CD4-positive, alpha-beta T cell treated with Interferon alpha-2 for 1 hour (primary cell): ENCODE measurements at regions not wholly inside any gene's neighbourhood (a gene's known extent, or its start where the extent isn't known, plus 50 kb on each side); places are given as distances from the start of the nearest gene placed in this dataset.
"Not testable (repeated sequence)": the region's sequence is repeated elsewhere in the genome, so short reads cannot be mapped to it uniquely, and the experiment has no call there.

Experiments used
- DNase-seq, 2 donors: peaks; one replicate each; pipeline ENCODE4 v3.0.0-alpha.2; 2020 to 2022

GRCh38 chr3:72269475-72269874 lies 484.5 kb upstream of the PROK2 start:
- DNase-seq = no peak

- DNase-seq = not testable (repeated sequence)
Measured at GRCh38 chr3:72266921-72267524, 482.1 kb upstream of the PROK2 start.

- DNase-seq = no peak
Measured at GRCh38 chr3:72266016-72266370, 481.0 kb upstream of the PROK2 start.

GRCh38 chr3:72265256-72266015 lies 480.5 kb upstream of the PROK2 start:
- no peak for DNase-seq

GRCh38 chr3:72263223-72263990 lies 478.5 kb upstream of the PROK2 start:
- no peak for DNase-seq

GRCh38 chr3:72262736-72263135 lies 477.8 kb upstream of the PROK2 start:
- DNase-seq = no peak

- no peak for DNase-seq
Measured at GRCh38 chr3:72261566-72262564, 476.9 kb upstream of the PROK2 start.

GRCh38 chr3:72260588-72260910 lies 475.6 kb upstream of the PROK2 start:
- no peak for DNase-seq

- no peak for DNase-seq
Measured at GRCh38 chr3:72259755-72260587, 475.0 kb upstream of the PROK2 start.

- DNase-seq = peak in 1 of 2 donors; percentile 3
Measured at GRCh38 chr3:72258361-72259141, 473.6 kb upstream of the PROK2 start.

- DNase-seq = no peak
Measured at GRCh38 chr3:72257738-72258137, 472.8 kb upstream of the PROK2 start.

GRCh38 chr3:72257203-72257602 lies 472.3 kb upstream of the PROK2 start:
- DNase-seq = no peak

- DNase-seq = no peak
Measured at GRCh38 chr3:72256716-72257115, 471.8 kb upstream of the PROK2 start.

- peak; percentile 31 to 34 for DNase-seq
Measured at GRCh38 chr3:72255791-72256559, 471.0 kb upstream of the PROK2 start.

GRCh38 chr3:72255191-72255590 lies 470.2 kb upstream of the PROK2 start:
- DNase-seq = no peak

- DNase-seq = no peak
Measured at GRCh38 chr3:72254483-72254882, 469.5 kb upstream of the PROK2 start.

GRCh38 chr3:72250725-72251124 lies 465.8 kb upstream of the PROK2 start:
- no peak for DNase-seq

GRCh38 chr3:72248869-72249268 lies 463.9 kb upstream of the PROK2 start:
- no peak for DNase-seq

GRCh38 chr3:72248389-72248761 lies 463.4 kb upstream of the PROK2 start:
- no peak for DNase-seq

GRCh38 chr3:72247645-72248388 lies 462.9 kb upstream of the PROK2 start:
- no peak for DNase-seq
